Stimulated activated naive B cell treated with anti-CD40 and anti-IgM and Interleukin-4, amounts not matched to agents 10 μg/mL and 1 μg/mL and 100 μg/mL, for 72 hours (primary cell): ENCODE measurements at regions not wholly inside any gene's neighbourhood (a gene's known extent, or its start where the extent isn't known, plus 50 kb on each side); places are given as distances from the start of the nearest gene placed in this dataset.
A peak's percentile ranks its signal among the peaks of the same experiment; 100 is the strongest.

Source experiments
- ATAC-seq, 2 donors: fragments of 150-1000 bp; cut with Tn5 transposase; replicated peaks; 2 replicates each; pipeline ENCODE4 v1.10.0; 2021; ENCODE audit warnings: moderate library complexity in 1 of 2
- DNase-seq: peaks from one replicate; pipeline ENCODE4 v3.0.0; 2021
- H3K27ac Mint-ChIP-seq: one replicate; pipeline ENCODE4 v1.8.0; 2022; ENCODE audit warnings: mild to moderate bottlenecking, mixed read lengths
- H3K27me3 Mint-ChIP-seq, 2 donors: one replicate each; pipeline ENCODE4 v1.8.0; 2022; ENCODE audit warnings: mixed read lengths in 2 of 2
- H3K36me3 Mint-ChIP-seq, 2 donors: one replicate each; pipeline ENCODE4 v1.8.0; 2022; ENCODE audit warnings: mixed read lengths in 2 of 2, mild to moderate bottlenecking in 1 of 2
- H3K4me1 Mint-ChIP-seq, 2 donors: one replicate each; pipeline ENCODE4 v1.8.0; 2022; ENCODE audit warnings: mixed read lengths in 2 of 2, mild to moderate bottlenecking in 1 of 2
- H3K4me3 Mint-ChIP-seq, 2 donors: one replicate each; pipeline ENCODE4 v1.8.0; 2022; ENCODE audit warnings: mild to moderate bottlenecking in 2 of 2, mixed read lengths in 2 of 2, moderate library complexity in 1 of 2
- H3K9me3 Mint-ChIP-seq, 2 donors: one replicate each; pipeline ENCODE4 v1.8.0; 2022; ENCODE audit warnings: mixed read lengths in 2 of 2, mild to moderate bottlenecking in 1 of 2

DNA sequence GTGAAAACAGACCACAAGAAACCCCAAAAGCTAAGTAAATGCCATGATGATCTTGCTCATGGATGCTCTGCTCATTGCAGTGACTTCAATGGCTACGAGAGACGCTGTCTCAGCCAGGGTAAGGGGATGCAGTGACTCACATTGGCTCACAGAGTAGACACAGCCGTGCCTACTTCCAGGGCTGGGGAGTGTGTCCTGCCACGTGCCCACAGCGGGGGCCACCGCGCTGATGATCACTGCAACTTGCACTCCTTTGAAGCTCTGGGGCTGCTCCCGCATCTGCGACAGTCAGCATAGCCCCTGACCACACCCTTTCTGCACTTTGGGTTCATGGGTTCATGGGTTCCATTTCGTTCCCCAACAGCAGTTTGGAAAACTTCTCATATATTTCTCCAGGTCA lies 231.4 kb upstream of the RPL38 start:
- Mint-ChIP-seq H3K4me3 (no peak overlapping the region), H3K4me1 (no peaks in the 10 kb centered on the region), H3K27ac (no peak overlapping the region), H3K36me3 (no peaks in the 10 kb centered on the region), H3K27me3 (peaks cover 32 to 44% of the 10 kb centered on the region in 2 donors), H3K9me3 (no peaks in the 10 kb centered on the region)
- no peak for DNase-seq
- ATAC-seq = no peak

DNA sequence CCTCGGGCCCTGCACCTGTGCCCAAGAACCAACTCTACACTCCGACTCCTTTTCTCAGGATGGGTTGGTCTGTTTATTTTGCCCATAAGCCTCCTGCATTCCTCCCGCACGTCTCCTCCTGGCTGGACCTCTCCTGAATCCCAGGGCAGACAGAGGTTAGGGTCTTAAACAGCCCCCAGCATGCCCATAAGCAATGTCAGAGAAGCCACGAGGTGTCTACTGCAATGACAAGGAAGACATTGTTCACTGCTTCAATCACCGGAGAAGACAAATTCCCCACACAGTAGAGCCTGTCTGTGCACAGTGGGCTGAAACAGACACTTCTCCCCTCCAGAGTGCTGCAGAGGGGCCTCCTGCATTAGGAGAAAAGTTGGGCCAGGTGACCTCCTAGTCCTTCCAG lies 230.6 kb upstream of the RPL38 start:
- H3K27me3 Mint-ChIP-seq = peaks cover 37 to 51% of the 10 kb centered on the region in 2 donors
- no peaks in the 10 kb centered on the region for H3K9me3 Mint-ChIP-seq
- ATAC-seq = no peak

DNA sequence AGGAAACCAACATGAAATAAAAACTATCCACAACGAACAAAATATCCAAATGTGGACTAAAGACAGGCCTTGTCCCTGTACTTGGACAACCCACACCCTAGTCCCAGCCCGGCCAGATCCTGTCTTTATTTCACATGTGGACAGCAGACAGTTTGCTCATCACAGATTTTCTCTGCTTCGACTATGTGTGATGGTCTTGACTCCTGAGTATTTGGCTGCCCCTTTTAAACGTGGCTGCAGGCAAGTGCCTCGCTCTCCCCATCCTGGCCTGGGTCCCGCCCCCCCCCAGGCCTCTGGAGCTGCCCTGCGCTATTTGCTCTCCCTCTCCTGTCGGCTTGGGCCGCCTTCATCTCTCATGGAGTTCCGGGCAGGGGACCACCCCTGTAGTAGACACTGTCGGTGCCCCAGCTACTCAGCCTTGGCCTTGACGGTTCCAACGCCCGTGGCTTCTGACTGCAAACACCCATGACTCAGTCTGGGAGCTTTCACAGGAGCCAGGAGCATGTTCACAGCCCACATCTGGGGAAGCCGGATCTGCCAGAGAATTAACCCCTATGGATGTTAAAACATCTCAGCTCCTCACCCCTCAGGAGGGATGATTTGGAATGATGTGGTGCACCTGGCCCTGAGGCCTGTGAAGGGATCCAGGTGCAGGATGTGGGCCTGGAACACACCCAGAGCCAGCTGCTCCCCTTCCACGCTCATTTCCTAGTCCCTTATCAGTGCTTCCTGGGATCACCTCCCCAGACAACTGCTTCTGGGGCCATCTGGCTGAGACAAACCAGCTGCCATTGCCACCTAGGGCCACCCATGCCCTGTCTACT lies 229.7 kb upstream of the RPL38 start:
- H3K36me3 Mint-ChIP-seq = no peaks in the 10 kb centered on the region
- DNase-seq = no peak
- H3K9me3 Mint-ChIP-seq = no peaks in the 10 kb centered on the region
- H3K27ac Mint-ChIP-seq = no peak overlapping the region
- no peak overlapping the region for H3K4me3 Mint-ChIP-seq
- H3K4me1 Mint-ChIP-seq = no peaks in the 10 kb centered on the region
- ATAC-seq = no peak
- H3K27me3 Mint-ChIP-seq = peaks cover 35 to 49% of the 10 kb centered on the region in 2 donors

More for the DNA sequence above, 230.6 kb upstream of the RPL38 start:
- no peaks in the 10 kb centered on the region for H3K4me1 Mint-ChIP-seq
- H3K4me3 Mint-ChIP-seq = no peak overlapping the region
- no peak overlapping the region for H3K27ac Mint-ChIP-seq
- DNase-seq = no peak
- H3K36me3 Mint-ChIP-seq = no peaks in the 10 kb centered on the region

DNA sequence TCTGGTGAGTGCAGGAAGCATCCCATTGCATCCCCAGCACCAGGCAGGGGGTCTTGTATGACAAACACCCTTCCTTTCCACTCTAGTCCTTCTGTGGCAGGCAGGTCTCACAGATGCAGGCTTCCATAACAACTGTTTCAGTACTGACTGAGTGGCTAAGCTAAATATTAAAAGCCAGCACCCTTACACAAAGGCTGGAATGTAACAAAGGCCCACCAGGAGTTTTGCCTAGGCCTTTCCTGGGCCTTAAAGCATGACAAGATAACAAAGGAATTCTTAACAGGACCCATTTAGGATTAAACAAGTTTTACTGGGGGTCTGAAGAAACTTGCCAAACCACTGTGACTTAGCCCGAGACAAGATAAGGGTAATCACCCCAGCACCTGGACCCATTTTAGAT lies 228.9 kb upstream of the RPL38 start:
- Mint-ChIP-seq H3K4me1 (no peaks in the 10 kb centered on the region), H3K27me3 (peaks cover 28 to 43% of the 10 kb centered on the region in 2 donors), H3K9me3 (no peaks in the 10 kb centered on the region), H3K4me3 (no peak overlapping the region), H3K36me3 (no peaks in the 10 kb centered on the region), H3K27ac (no peak overlapping the region)
- ATAC-seq (no peak), DNase-seq (no peak)

DNA sequence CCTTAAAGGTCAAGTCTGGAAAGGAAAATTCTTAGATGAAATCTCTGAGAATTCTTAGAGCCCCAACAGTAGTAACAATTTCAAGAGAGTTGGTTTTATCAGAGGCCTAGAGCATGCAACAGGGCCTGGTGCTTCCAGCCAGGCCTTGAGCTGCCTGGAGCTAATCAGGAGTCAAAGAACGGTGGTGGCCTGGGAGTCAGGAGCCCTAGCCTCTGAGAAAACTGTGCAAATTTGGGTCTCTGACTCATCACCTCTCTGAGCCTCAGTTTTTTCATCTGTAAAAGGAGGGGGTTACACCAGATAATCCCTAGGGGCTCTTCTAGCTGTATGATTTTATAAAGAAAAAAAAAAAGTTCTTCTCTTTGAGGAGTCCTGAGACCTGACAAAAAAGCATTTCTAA lies 227.3 kb upstream of the RPL38 start:
- Mint-ChIP-seq H3K9me3 (no peaks in the 10 kb centered on the region), H3K4me3 (no peak overlapping the region), H3K4me1 (no peaks in the 10 kb centered on the region), H3K27ac (no peak overlapping the region), H3K27me3 (peaks cover 18 to 43% of the 10 kb centered on the region in 2 donors), H3K36me3 (no peaks in the 10 kb centered on the region)
- ATAC-seq = no peak
- no peak for DNase-seq

DNA sequence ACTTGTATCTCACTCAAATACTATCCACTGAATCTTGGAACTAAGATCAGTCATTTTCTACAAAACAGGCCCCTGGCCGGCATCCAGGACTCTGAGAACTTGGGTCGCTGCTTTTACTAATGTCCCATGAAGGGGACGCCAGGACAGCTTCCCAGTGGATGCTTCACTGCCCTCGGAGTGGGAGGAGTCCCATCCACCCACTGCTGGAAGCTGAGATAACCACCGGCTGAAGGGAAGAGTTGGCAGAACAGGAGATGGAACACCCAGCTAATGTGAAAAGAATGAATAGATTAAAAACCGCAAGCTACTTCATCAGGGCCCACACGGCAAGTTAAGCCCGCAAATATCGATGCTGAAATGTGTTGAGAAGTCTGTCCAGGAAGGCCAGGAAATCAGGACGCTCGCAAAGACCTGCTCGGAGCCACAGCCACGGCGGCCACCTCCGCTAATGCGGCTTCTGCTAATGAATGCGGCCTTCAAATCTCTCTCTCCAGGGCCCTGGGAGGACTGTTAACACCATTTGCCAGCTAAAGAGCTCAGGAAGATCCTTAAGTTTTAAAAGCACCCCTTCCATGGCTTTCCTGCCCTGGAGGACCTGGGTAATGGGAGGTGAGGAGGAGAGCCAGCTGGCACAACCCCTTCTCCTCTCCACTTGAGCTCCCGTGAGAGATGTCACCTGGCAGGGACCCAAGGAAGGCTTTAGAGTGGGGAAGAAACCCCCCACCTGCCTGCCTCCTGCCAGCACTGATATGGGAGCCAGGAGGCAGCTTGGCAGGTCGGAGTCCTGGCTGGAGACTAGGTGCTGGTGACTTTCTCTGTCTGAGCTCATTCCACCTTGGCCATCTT lies 226.6 kb upstream of the RPL38 start:
- Mint-ChIP-seq H3K27ac (no peak overlapping the region), H3K4me1 (peaks cover 4% of the 10 kb centered on the region in 2 donors), H3K36me3 (no peaks in the 10 kb centered on the region), H3K9me3 (no peaks in the 10 kb centered on the region), H3K4me3 (no peak overlapping the region), H3K27me3 (peaks cover 17 to 43% of the 10 kb centered on the region in 2 donors)
- ATAC-seq (no peak), DNase-seq (no peak)

DNA sequence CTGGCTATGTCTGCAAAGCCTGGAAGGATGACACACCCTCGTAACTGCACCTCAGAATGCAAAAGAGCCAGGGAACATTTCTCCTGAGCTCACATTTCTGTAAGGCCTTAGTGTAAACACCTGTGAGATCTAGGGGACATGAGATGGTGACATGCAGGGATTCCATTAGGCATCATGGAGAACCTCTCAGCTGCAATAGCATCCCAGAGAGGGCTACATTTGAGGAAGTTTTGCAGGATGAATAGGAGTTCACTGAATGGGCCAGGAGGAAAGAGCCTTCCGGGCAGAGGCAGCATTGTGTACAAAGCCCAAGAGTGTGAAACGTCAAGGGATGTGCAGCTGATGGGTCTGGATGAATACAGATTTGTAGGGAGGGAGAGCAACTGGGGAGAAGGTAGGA lies 223.0 kb upstream of the RPL38 start:
- no peak overlapping the region for H3K27ac Mint-ChIP-seq

DNA sequence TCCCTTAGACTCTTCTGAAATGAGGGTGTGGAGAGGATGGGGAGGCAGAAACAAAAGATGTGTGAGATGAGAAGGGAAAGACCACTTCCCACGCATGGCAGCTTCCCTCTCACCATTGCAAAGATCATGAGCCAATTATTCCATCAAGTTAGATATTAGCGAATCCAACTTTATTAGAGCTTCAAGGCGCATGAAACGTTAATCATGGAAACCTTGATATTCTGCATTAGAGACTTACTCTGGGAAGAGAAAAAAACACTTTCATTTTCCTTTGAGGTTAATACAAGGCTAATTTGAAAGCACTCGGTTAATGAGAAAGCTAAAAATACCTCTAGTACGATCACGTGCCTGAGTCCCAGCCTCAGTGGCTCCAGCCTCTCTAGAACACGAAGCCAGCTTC lies 220.6 kb upstream of the RPL38 start:
- Mint-ChIP-seq H3K4me3 (no peak overlapping the region), H3K27me3 (peaks cover 4 to 40% of the 10 kb centered on the region in 2 donors), H3K36me3 (no peaks in the 10 kb centered on the region), H3K9me3 (no peaks in the 10 kb centered on the region), H3K27ac (no peak overlapping the region), H3K4me1 (peaks cover 16 to 31% of the 10 kb centered on the region in 2 donors)
- ATAC-seq = no peak
- DNase-seq = no peak

More for the DNA sequence above, 223.0 kb upstream of the RPL38 start:
- Mint-ChIP-seq H3K36me3 (no peaks in the 10 kb centered on the region), H3K9me3 (no peaks in the 10 kb centered on the region), H3K27me3 (peaks cover 10 to 46% of the 10 kb centered on the region in 2 donors), H3K4me3 (no peak overlapping the region), H3K4me1 (peaks cover 16 to 29% of the 10 kb centered on the region in 2 donors)
- ATAC-seq = no peak
- DNase-seq = no peak

DNA sequence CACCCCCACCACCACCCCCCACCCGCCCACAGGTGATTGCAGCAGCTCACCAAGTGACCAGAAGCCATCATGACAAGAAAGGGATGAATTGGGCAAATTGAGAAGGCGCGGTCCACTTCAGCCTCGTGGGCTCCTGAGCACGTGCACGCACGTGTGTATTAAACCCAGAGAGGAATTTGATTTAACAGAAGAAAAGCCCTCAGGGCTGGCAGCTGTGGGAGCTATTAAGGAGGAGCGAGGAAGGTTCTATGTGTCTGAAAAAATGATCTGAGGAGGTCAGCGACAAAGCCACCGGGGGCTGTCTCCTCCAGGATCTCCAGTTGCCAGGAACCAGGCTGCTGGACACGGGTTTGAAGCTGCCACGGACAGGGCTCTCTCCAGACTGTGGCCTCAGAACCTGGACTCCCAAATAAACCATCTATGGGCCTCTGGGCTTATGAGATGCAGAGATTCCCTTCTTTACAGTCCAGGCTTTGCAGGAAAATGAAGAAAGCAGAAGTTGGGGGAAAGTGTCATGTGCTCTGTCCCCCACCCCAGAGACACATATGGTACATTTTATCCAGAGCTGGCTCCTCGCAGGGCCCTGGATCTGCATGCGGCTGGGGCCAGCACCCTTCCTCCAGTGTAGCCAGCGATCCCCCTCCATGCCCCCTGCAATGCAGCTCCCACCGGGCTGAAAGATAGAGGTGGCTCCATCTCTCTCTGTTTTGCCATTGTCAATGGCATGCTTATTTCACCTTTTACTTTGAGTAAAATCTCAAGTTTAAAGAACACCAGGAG lies 219.7 kb upstream of the RPL38 start:
- H3K27ac Mint-ChIP-seq = no peak overlapping the region
- no peak for DNase-seq
- H3K36me3 Mint-ChIP-seq = no peaks in the 10 kb centered on the region
- H3K9me3 Mint-ChIP-seq = no peaks in the 10 kb centered on the region
- no peak for ATAC-seq
- H3K4me1 Mint-ChIP-seq = peaks cover 16 to 31% of the 10 kb centered on the region in 2 donors
- H3K4me3 Mint-ChIP-seq = no peak overlapping the region
- peaks cover 4 to 34% of the 10 kb centered on the region in 2 donors for H3K27me3 Mint-ChIP-seq

DNA sequence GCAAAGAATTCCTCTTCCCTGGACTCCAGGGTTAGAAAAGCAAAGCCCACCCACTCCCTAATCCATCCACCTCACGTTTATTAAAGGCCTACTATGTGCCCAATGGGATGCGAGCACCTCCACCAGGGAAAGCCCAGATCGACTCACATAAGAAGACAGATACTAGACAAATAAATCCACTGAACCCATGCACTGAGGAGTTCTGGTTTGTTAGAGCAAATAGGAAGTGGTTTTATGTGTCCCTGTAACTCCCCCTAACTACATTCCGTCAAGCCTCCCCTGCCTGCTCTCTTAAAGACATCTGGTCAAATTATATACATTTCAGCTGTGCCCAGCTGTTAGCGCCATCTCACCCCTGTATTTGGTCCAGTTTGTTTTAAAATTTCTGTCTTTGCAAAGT lies 218.5 kb upstream of the RPL38 start:
- Mint-ChIP-seq H3K4me3 (no peak overlapping the region), H3K4me1 (peaks cover 16 to 31% of the 10 kb centered on the region in 2 donors), H3K27ac (no peak overlapping the region), H3K27me3 (peaks cover 1 to 30% of the 10 kb centered on the region in 2 donors), H3K9me3 (no peaks in the 10 kb centered on the region), H3K36me3 (no peaks in the 10 kb centered on the region)
- ATAC-seq (peak; percentile 28 to 44), DNase-seq (no peak)

DNA sequence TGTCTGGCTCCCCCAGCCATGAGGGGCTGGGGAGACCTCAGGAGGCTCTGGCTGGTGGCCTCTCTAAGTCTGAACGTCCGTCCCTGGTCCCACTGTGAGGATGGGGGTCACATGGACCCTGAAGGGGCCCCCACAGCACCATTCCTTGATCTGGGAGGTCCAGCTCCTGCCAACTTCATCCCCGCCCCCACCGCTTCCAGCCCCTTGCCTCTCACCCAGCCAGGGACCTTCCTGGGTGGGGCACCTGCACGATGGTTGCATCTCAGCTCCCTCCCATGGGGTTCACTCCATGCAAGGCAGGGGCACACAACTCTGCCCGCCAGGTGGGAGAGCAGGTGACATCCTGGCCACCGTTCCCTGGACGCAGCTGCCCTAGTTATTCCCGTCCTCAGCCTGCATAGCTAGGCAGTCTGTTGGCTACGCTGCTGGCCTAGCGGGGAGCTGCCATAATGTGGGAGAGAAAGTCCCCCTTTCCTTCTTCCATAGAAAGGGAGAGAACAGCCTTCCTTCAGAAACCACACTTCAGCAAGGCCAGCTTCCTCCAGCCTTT lies 217.9 kb upstream of the RPL38 start:
- Mint-ChIP-seq H3K9me3 (no peaks in the 10 kb centered on the region), H3K27me3 (peaks cover 0 to 25% of the 10 kb centered on the region in 2 donors), H3K4me3 (no peak overlapping the region), H3K27ac (no peak overlapping the region), H3K36me3 (no peaks in the 10 kb centered on the region), H3K4me1 (peaks cover 16 to 31% of the 10 kb centered on the region in 2 donors)
- DNase-seq (no peak), ATAC-seq (no peak)

DNA sequence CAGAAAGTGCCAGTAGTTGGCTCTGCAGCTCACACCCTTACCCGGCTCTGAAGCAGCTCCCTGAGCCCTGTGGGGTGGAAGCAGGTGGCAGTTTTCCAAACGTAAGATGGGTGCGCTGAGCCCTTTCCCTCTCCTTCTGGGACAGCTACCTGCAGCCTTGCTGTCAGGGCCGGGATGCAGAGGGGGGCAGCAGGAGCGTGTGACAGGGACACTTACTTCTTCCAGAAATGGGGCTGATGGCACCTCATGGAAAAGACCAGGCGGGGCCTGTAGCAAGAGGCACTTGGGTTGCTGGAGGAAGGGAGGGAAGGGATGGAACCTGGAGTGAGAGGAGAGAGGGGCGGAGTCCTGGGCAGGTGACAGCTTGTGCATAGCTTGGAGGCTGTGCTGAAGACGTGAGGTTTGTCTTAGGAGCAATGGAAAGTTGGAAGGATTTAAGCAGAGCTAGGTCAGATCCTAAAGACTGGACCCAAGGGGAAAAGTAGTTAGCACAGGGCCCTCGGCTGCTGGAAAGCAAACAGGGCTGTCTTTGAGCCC lies 216.8 kb upstream of the RPL38 start:
- no peaks in the 10 kb centered on the region for H3K9me3 Mint-ChIP-seq

DNA sequence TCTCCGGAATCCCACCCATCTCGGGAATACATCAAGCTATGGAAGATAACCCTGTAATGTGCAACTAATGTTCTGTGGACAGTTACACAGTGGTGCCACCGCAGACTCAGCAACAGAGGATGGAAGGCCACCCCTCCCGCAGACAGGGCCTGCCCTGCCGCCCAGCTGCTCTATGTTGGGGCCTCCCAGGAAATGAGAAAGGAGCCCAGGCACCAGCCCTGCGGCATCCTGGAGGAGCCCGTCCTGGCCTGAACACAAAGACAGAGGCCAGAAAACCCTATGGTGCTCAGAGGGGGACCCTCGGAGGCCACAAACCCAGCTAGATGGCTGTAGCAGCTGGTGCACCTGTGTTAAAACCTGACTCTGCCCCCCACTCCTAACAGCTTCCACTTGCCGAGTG lies 216.1 kb upstream of the RPL38 start:
- peaks cover 0 to 11% of the 10 kb centered on the region in 2 donors for H3K27me3 Mint-ChIP-seq
- no peaks in the 10 kb centered on the region for H3K36me3 Mint-ChIP-seq
- H3K27ac Mint-ChIP-seq = no peak overlapping the region
- peaks cover 10 to 22% of the 10 kb centered on the region in 2 donors for H3K4me1 Mint-ChIP-seq
- no peaks in the 10 kb centered on the region for H3K9me3 Mint-ChIP-seq
- DNase-seq (no peak), ATAC-seq (no peak)
- H3K4me3 Mint-ChIP-seq = no peak overlapping the region

More for the DNA sequence above, 216.8 kb upstream of the RPL38 start:
- Mint-ChIP-seq H3K36me3 (no peaks in the 10 kb centered on the region), H3K4me1 (peaks cover 15 to 29% of the 10 kb centered on the region in 2 donors), H3K4me3 (no peak overlapping the region), H3K27me3 (peaks cover 0 to 18% of the 10 kb centered on the region in 2 donors), H3K27ac (no peak overlapping the region)
- no peak for DNase-seq
- ATAC-seq = no peak
